ENCODE measurements at regions not wholly inside any gene's neighbourhood (a gene's known extent, or its start where the extent isn't known, plus 50 kb on each side); places are given as distances from the start of the nearest gene placed in this dataset.

- no peak overlapping the region for H3K4me3 ChIP-seq (ENCODE audit: low read depth, low read length)
These were observed 1457.7 kb downstream of the BRD1 start for GRCh38 chr22:48369789-48370507.

- no peak overlapping the region for H3K4me3 ChIP-seq (ENCODE audit: low read depth, low read length)
These were observed 1458.6 kb downstream of the BRD1 start for GRCh38 chr22:48368975-48369525.

GRCh38 chr22:48367731-48368130, 1459.9 kb downstream of the BRD1 start:
- H3K4me3 ChIP-seq (ENCODE audit: low read depth, low read length): no peak overlapping the region

- H3K4me3 ChIP-seq (ENCODE audit: low read depth, low read length): no peak overlapping the region
These were observed 1461.1 kb downstream of the BRD1 start for GRCh38 chr22:48366591-48366990.

GRCh38 chr22:48366056-48366455, 1461.6 kb downstream of the BRD1 start:
- H3K4me3 ChIP-seq (ENCODE audit: low read depth, low read length): no peak overlapping the region

- no peak overlapping the region for H3K4me3 ChIP-seq (ENCODE audit: low read depth, low read length)
These were observed 1462.3 kb downstream of the BRD1 start for GRCh38 chr22:48365386-48365785.

GRCh38 chr22:48362721-48363404, 1464.8 kb downstream of the BRD1 start:
- H3K4me3 ChIP-seq (ENCODE audit: low read depth, low read length): no peak overlapping the region

GRCh38 chr22:48361099-48361639, 1466.5 kb downstream of the BRD1 start:
- H3K4me3 ChIP-seq (ENCODE audit: low read depth, low read length): no peak overlapping the region

- no peak overlapping the region for H3K4me3 ChIP-seq (ENCODE audit: low read depth, low read length)
These were observed 1468.1 kb downstream of the BRD1 start for GRCh38 chr22:48359613-48359965.

GRCh38 chr22:48358886-48359612, 1468.6 kb downstream of the BRD1 start:
- H3K4me3 ChIP-seq (ENCODE audit: low read depth, low read length): no peak overlapping the region

GRCh38 chr22:48357961-48358360, 1469.7 kb downstream of the BRD1 start:
- no peak overlapping the region for H3K4me3 ChIP-seq (ENCODE audit: low read depth, low read length)

GRCh38 chr22:48357196-48357595, 1470.5 kb downstream of the BRD1 start:
- H3K4me3 ChIP-seq (ENCODE audit: low read depth, low read length): no peak overlapping the region

- H3K4me3 ChIP-seq (ENCODE audit: low read depth, low read length): no peak overlapping the region
These were observed 1470.9 kb downstream of the BRD1 start for GRCh38 chr22:48356731-48357130.

GRCh38 chr22:48354096-48354495, 1473.6 kb downstream of the BRD1 start:
- no peak overlapping the region for H3K4me3 ChIP-seq (ENCODE audit: low read depth, low read length)

- no peak overlapping the region for H3K4me3 ChIP-seq (ENCODE audit: low read depth, low read length)
These were observed 1474.3 kb downstream of the BRD1 start for GRCh38 chr22:48353116-48353947.

GRCh38 chr22:48352086-48352911, 1475.4 kb downstream of the BRD1 start:
- no peak overlapping the region for H3K4me3 ChIP-seq (ENCODE audit: low read depth, low read length)

- no peak overlapping the region for H3K4me3 ChIP-seq (ENCODE audit: low read depth, low read length)
These were observed 1476.1 kb downstream of the BRD1 start for GRCh38 chr22:48351376-48352085.

GRCh38 chr22:48350456-48350855, 1477.2 kb downstream of the BRD1 start:
- H3K4me3 ChIP-seq (ENCODE audit: low read depth, low read length): no peak overlapping the region

GRCh38 chr22:48348855-48349254, 1478.8 kb downstream of the BRD1 start:
- H3K4me3 ChIP-seq (ENCODE audit: low read depth, low read length): no peak overlapping the region
